ENCODE measurements at regions not wholly inside any gene's neighbourhood (a gene's known extent, or its start where the extent isn't known, plus 50 kb on each side); places are given as distances from the start of the nearest gene placed in this dataset.

DNA sequence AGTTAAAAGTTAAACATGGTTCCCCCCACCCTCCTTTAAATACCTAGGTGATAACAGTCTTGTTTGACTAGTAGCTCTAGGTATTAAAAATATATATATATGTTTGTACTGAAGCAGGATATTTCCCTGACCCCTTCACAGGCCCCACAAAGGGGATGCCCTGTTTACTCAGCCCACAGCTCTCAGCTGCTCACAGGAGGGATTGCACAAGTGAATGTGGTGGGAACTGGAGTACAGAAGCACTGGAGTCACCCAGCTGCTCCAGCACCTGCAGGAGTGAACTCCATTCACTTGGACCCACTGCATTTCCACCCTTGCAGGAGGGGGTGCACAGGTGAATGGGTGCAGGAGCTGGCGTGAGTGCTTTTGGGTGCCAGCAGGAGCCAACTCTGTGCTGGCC lies 99.3 kb upstream of the TLR3 start:
- H3K9me3 Mint-ChIP-seq (ENCODE audit: unreplicated experiment): no peaks in the 10 kb centered on the region
- no peak overlapping the region for H3K4me3 Mint-ChIP-seq (ENCODE audit: unreplicated experiment)
- H3K27ac Mint-ChIP-seq (ENCODE audit: unreplicated experiment): no peak overlapping the region
- no peaks in the 10 kb centered on the region for H3K36me3 Mint-ChIP-seq (ENCODE audit: unreplicated experiment)
- H3K27me3 Mint-ChIP-seq (ENCODE audit: unreplicated experiment): no peaks in the 10 kb centered on the region
- H3K4me1 Mint-ChIP-seq (ENCODE audit: low read depth, unreplicated experiment): no peaks in the 10 kb centered on the region
- no peak for DNase-seq
- TF ChIP-seq, protein P1, sequence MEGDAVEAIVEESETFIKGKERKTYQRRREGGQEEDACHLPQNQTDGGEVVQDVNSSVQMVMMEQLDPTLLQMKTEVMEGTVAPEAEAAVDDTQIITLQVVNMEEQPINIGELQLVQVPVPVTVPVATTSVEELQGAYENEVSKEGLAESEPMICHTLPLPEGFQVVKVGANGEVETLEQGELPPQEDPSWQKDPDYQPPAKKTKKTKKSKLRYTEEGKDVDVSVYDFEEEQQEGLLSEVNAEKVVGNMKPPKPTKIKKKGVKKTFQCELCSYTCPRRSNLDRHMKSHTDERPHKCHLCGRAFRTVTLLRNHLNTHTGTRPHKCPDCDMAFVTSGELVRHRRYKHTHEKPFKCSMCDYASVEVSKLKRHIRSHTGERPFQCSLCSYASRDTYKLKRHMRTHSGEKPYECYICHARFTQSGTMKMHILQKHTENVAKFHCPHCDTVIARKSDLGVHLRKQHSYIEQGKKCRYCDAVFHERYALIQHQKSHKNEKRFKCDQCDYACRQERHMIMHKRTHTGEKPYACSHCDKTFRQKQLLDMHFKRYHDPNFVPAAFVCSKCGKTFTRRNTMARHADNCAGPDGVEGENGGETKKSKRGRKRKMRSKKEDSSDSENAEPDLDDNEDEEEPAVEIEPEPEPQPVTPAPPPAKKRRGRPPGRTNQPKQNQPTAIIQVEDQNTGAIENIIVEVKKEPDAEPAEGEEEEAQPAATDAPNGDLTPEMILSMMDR (IDR thresholded peaks at IDR 0.05; ENCODE audit: partially characterized antibody, unreplicated experiment): no peak

DNA sequence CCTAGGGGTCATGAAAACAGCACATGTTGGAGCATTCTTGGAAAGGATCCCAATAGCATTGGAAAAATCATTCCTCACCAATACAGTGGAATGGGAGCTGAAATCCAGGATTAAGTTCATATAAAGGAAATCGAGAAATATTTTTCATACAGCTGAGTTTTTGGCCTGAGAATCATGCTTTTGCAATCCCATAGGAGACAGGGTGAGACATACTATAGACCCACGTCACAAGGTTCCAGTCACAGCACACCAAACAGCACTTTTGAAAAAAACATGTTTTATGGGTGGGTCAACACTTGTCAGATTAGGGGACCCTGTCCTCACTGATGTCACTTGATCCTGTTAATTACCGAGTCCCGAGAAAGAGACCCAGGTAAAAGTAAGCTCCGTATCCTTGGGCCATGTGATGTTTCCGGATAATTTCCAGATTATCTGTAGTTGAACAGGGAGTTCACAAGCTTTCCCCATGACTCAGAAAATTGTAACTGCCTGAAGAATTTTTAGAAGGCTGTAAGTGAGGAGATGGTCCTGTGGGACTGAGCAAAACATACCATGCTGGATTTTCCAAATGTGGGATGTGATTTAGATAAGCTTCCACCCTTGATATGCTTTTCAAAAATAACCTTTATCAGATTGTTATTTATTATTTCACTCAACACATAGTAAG lies 80.9 kb upstream of the TLR3 start:
- H3K36me3 Mint-ChIP-seq (ENCODE audit: unreplicated experiment): peaks cover 18% of the 10 kb centered on the region
- H3K4me3 Mint-ChIP-seq (ENCODE audit: unreplicated experiment): no peak overlapping the region
- no peak for DNase-seq
- H3K27me3 Mint-ChIP-seq (ENCODE audit: unreplicated experiment): no peaks in the 10 kb centered on the region
- TF ChIP-seq, protein P1 (IDR thresholded peaks at IDR 0.05; ENCODE audit: partially characterized antibody, unreplicated experiment): no peak
- no peak overlapping the region for H3K27ac Mint-ChIP-seq (ENCODE audit: unreplicated experiment)
- H3K9me3 Mint-ChIP-seq (ENCODE audit: unreplicated experiment): peaks cover 9% of the 10 kb centered on the region
- H3K4me1 Mint-ChIP-seq (ENCODE audit: low read depth, unreplicated experiment): no peaks in the 10 kb centered on the region

DNA sequence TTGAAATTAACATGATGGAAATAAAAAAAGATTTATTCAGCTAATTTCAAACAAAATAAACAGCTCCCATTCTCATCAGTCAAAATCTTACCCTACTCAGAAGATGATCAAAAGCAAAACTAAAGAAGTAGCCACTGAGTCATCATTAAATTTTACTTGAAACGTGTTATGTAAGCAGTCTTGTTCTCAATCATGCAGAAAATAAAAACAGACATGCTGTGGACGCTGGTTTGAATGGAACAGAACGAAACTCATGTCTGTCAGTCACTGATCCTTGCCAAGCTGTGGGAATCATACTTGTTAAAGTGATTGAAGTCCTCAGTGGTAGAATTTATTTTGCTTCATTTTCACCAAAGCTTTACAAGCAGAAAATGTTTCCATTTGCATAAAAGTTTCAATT lies 77.2 kb upstream of the TLR3 start:
- no peaks in the 10 kb centered on the region for H3K4me1 Mint-ChIP-seq (ENCODE audit: low read depth, unreplicated experiment)
- no peaks in the 10 kb centered on the region for H3K27me3 Mint-ChIP-seq (ENCODE audit: unreplicated experiment)
- no peak for DNase-seq
- TF ChIP-seq, protein P1 (IDR thresholded peaks at IDR 0.05; ENCODE audit: partially characterized antibody, unreplicated experiment): no peak
- H3K9me3 Mint-ChIP-seq (ENCODE audit: unreplicated experiment): peaks cover 3% of the 10 kb centered on the region
- no peak overlapping the region for H3K27ac Mint-ChIP-seq (ENCODE audit: unreplicated experiment)
- no peak overlapping the region for H3K4me3 Mint-ChIP-seq (ENCODE audit: unreplicated experiment)
- H3K36me3 Mint-ChIP-seq (ENCODE audit: unreplicated experiment): peaks cover under 1% of the 10 kb centered on the region

DNA sequence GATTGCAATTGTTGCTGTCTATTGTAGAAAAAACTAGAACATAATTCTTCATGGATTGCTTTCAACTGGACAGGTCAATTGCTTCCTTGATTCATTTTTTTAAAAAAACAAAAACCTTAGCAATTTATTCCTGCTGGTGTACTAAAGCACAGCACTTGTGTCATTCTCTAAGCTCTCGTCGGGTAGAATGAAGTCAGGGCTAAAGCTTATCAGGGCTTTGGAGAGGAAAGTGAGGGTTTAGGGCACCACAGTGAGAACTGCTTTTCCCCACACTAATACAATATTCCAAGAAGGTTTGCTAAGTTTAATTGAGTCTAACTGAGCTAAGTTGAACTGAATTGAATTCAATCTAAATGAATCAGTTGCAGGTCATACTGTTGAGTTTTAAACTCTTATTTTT lies 76.4 kb upstream of the TLR3 start:
- Mint-ChIP-seq H3K36me3 (ENCODE audit: unreplicated experiment) (no peaks in the 10 kb centered on the region), H3K9me3 (ENCODE audit: unreplicated experiment) (peaks cover 3% of the 10 kb centered on the region), H3K4me3 (ENCODE audit: unreplicated experiment) (no peak overlapping the region), H3K27me3 (ENCODE audit: unreplicated experiment) (no peaks in the 10 kb centered on the region), H3K4me1 (ENCODE audit: low read depth, unreplicated experiment) (no peaks in the 10 kb centered on the region), H3K27ac (ENCODE audit: unreplicated experiment) (no peak overlapping the region)
- TF ChIP-seq, protein P1 (IDR thresholded peaks at IDR 0.05; ENCODE audit: partially characterized antibody, unreplicated experiment): no peak
- DNase-seq: no peak

DNA sequence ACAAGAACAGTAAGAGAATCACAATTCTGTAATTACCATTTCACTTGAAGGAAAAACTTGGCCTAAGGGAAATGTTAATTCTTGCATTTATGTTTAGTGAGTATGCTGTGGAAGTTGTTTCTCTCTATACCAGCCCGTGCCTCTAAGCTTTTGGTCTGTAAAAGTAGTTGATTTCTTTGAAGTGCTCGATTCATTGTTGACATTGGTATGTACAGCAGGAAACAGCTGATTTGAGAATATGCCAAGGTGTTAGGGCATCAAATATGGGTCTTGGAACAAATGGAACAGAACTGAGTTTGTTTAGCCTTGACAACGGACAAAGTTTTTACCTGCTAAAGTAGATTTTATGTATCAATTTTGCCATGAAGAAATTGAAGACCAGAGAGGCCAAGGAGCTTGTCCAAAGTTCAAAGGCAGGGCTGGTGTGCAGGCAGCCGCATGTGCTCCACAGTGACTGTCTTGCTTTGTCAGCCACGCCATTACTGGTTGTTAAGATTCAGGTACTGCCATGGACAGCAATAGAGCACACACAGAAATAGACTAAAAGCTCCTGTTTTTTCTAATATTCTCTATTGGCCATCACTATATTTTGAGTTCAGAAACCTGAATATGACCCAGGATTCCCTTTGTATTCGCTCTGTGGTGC lies 75.5 kb upstream of the TLR3 start:
- peaks cover 3% of the 10 kb centered on the region for H3K9me3 Mint-ChIP-seq (ENCODE audit: unreplicated experiment)
- no peak overlapping the region for H3K27ac Mint-ChIP-seq (ENCODE audit: unreplicated experiment)
- H3K4me1 Mint-ChIP-seq (ENCODE audit: low read depth, unreplicated experiment): no peaks in the 10 kb centered on the region
- no peak overlapping the region for H3K4me3 Mint-ChIP-seq (ENCODE audit: unreplicated experiment)
- no peaks in the 10 kb centered on the region for H3K27me3 Mint-ChIP-seq (ENCODE audit: unreplicated experiment)
- DNase-seq: no peak
- H3K36me3 Mint-ChIP-seq (ENCODE audit: unreplicated experiment): no peaks in the 10 kb centered on the region
- TF ChIP-seq, protein P1 (IDR thresholded peaks at IDR 0.05; ENCODE audit: partially characterized antibody, unreplicated experiment): no peak

Measured in glutamatergic neuron (in vitro differentiated cells).